ENCODE measurements at regions not wholly inside any gene's neighbourhood (a gene's known extent, or its start where the extent isn't known, plus 50 kb on each side); places are given as distances from the start of the nearest gene placed in this dataset.
"Not testable (repeated sequence)": the region's sequence is repeated elsewhere in the genome, so short reads cannot be mapped to it uniquely, and the experiment has no call there.

- no peak for DNase-seq
Measured at GRCh38 chr14:62429683-62430082, 615.6 kb downstream of the KCNH5 start.

- no peak for DNase-seq
Measured at GRCh38 chr14:62431496-62431895, 613.8 kb downstream of the KCNH5 start.

GRCh38 chr14:62432955-62433354 is 612.3 kb downstream of the KCNH5 start:
- DNase-seq = no peak

GRCh38 chr14:62436261-62436660 is 609.0 kb downstream of the KCNH5 start:
- no peak for DNase-seq

- no peak for DNase-seq
Measured at GRCh38 chr14:62439210-62439609, 606.0 kb downstream of the KCNH5 start.

- no peak for DNase-seq
Measured at GRCh38 chr14:62443796-62444195, 601.5 kb downstream of the KCNH5 start.

GRCh38 chr14:62445570-62445969 is 599.7 kb downstream of the KCNH5 start:
- no peak for DNase-seq

- no peak for DNase-seq
Measured at GRCh38 chr14:62451221-62451620, 594.0 kb downstream of the KCNH5 start.

- DNase-seq = no peak
Measured at GRCh38 chr14:62453226-62453625, 592.0 kb downstream of the KCNH5 start.

- DNase-seq = no peak
Measured at GRCh38 chr14:62455446-62455845, 589.8 kb downstream of the KCNH5 start.

- DNase-seq = no peak
Measured at GRCh38 chr14:62462988-62463387, 582.3 kb downstream of the KCNH5 start.

GRCh38 chr14:62468946-62469345 is 576.3 kb downstream of the KCNH5 start:
- DNase-seq = no peak

- DNase-seq = no peak
Measured at GRCh38 chr14:62470935-62471334, 574.3 kb downstream of the KCNH5 start.

GRCh38 chr14:62491146-62491545 is 554.1 kb downstream of the KCNH5 start:
- DNase-seq = no peak

- DNase-seq = no peak
Measured at GRCh38 chr14:62497708-62498107, 547.5 kb downstream of the KCNH5 start.

GRCh38 chr14:62501021-62501750 is 544.1 kb downstream of the KCNH5 start:
- no peak for DNase-seq

GRCh38 chr14:62505045-62505444 is 540.2 kb downstream of the KCNH5 start:
- no peak for DNase-seq

GRCh38 chr14:62521309-62521708 is 523.9 kb downstream of the KCNH5 start:
- not testable (repeated sequence) for DNase-seq

GRCh38 chr14:62528296-62528695 is 517.0 kb downstream of the KCNH5 start:
- DNase-seq = no peak

- DNase-seq = no peak
Measured at GRCh38 chr14:62532181-62532580, 513.1 kb downstream of the KCNH5 start.

GRCh38 chr14:62546862-62547474 is 498.3 kb downstream of the KCNH5 start:
- no peak for DNase-seq

- no peak for DNase-seq
Measured at GRCh38 chr14:62557416-62557815, 487.8 kb downstream of the KCNH5 start.

- DNase-seq = no peak
Measured at GRCh38 chr14:62558451-62558850, 486.8 kb downstream of the KCNH5 start.

- no peak for DNase-seq
Measured at GRCh38 chr14:62585247-62585646, 460.0 kb downstream of the KCNH5 start.

- DNase-seq = no peak
Measured at GRCh38 chr14:62592877-62593276, 452.4 kb downstream of the KCNH5 start.

Data from NCI-H526 (cell line).